Lower lobe of right lung (tissue), 2 donors: ENCODE measurements at regions not wholly inside any gene's neighbourhood (a gene's known extent, or its start where the extent isn't known, plus 50 kb on each side); places are given as distances from the start of the nearest gene placed in this dataset.

Experiments
- ATAC-seq, 2 donors: fragments of 200-7000 bp; cut with Tn5 transposase; one replicate each; pipeline ENCODE4 v1.9.1; 2020 to 2022; ENCODE audit warnings: mild to moderate bottlenecking in 2 of 2, moderate library complexity in 2 of 2
- DNase-seq: peaks from one replicate; pipeline ENCODE4 v3.0.0-alpha.2; 2020
- H3K27ac ChIP-seq: fragments of 200-600 bp; one replicate; pipeline ENCODE4 v1.8.0; 2022
- H3K27me3 ChIP-seq: fragments of 200-600 bp; one replicate; pipeline ENCODE4 v1.8.0; 2022; ENCODE audit warnings: low read depth
- H3K36me3 ChIP-seq: fragments of 200-600 bp; one replicate; pipeline ENCODE4 v1.8.0; 2022; ENCODE audit warnings: mild to moderate bottlenecking
- H3K4me1 ChIP-seq: fragments of 200-600 bp; one replicate; pipeline ENCODE4 v1.8.0; 2022
- H3K4me3 ChIP-seq: fragments of 200-600 bp; one replicate; pipeline ENCODE4 v1.8.0; 2022; ENCODE audit warnings: mild to moderate bottlenecking
- H3K9me3 ChIP-seq: fragments of 200-600 bp; one replicate; pipeline ENCODE4 v1.8.0; 2022
- intact Hi-C: fragments of 100-400 bp; cut with DNase I; formaldehyde crosslinking; loops from one replicate; pipeline ENCODE4 v1.11.0; 2022
- TF ChIP-seq, protein P1 (sequence below): fragments of 200-600 bp; IDR thresholded peaks from one replicate; pipeline ENCODE4 v1.8.0; 2022; ENCODE audit warnings: antibody characterized with exemption, mild to moderate bottlenecking
- donor health status: DM: no; HTN: yes; CAD: no; lungs with severe emphysema.

DNA sequence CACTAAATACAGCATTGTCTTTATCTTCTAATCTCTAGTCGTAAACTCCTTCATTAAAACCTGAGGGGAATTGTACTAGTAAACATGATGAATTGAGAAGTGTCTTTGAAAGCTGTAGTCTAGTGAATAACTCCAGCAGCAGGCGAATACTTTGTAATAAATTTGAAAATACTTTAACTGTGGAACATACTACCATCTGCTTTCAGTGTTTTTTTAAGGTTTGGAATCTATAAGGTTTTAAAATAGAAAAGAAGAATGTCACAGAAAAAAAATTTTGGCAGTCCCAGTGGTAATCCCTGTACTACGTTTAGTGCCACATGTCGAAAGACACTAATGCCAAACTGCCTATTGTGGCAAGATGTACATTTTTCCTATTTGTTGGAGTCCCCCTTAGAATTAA lies 379.0 kb upstream of the NUDT12 start:
- DNase-seq, result no peak
- Histone ChIP-seq H3K27ac (no peak overlapping the region), H3K36me3 (no peaks in the 10 kb centered on the region), H3K27me3 (no peaks in the 10 kb centered on the region), H3K9me3 (no peaks in the 10 kb centered on the region), H3K4me1 (no peaks in the 10 kb centered on the region), H3K4me3 (no peak overlapping the region)
- no peak for ATAC-seq
- TF ChIP-seq, protein P1, sequence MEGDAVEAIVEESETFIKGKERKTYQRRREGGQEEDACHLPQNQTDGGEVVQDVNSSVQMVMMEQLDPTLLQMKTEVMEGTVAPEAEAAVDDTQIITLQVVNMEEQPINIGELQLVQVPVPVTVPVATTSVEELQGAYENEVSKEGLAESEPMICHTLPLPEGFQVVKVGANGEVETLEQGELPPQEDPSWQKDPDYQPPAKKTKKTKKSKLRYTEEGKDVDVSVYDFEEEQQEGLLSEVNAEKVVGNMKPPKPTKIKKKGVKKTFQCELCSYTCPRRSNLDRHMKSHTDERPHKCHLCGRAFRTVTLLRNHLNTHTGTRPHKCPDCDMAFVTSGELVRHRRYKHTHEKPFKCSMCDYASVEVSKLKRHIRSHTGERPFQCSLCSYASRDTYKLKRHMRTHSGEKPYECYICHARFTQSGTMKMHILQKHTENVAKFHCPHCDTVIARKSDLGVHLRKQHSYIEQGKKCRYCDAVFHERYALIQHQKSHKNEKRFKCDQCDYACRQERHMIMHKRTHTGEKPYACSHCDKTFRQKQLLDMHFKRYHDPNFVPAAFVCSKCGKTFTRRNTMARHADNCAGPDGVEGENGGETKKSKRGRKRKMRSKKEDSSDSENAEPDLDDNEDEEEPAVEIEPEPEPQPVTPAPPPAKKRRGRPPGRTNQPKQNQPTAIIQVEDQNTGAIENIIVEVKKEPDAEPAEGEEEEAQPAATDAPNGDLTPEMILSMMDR, result no peak
- intact Hi-C loops, result no loop called here

DNA sequence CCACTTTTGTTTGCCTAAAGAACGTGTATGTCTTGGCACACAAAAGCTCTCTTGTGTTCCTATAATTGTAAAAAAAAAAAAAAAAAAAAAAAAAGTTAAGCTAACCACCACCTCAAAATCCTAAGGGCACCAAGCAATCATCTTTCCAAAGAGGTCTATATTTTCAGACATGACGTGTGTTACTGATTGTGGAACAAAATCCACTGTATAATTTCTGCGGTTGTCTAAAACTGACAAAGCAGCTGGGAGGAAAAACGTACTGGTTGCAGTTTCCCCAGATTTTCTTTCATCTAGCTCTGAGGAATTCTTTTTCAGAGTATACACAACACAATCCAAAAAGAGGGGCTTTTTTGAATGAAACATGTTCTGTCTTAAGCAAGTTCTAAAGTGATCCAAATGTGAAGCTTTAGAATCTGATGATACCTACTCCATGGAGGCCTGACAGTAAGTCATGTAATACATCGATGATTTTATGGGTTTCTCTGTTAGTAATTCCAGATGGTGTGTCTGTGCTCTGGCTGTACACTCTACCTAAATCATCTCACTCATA lies 375.6 kb upstream of the NUDT12 start:
- Histone ChIP-seq H3K9me3 (no peaks in the 10 kb centered on the region), H3K36me3 (no peaks in the 10 kb centered on the region), H3K4me1 (no peaks in the 10 kb centered on the region), H3K4me3 (no peak overlapping the region), H3K27ac (no peak overlapping the region), H3K27me3 (no peaks in the 10 kb centered on the region)
- TF ChIP-seq, protein P1, result no peak
- no peak for DNase-seq
- intact Hi-C loops, result no loop called here
- ATAC-seq, result no peak

DNA sequence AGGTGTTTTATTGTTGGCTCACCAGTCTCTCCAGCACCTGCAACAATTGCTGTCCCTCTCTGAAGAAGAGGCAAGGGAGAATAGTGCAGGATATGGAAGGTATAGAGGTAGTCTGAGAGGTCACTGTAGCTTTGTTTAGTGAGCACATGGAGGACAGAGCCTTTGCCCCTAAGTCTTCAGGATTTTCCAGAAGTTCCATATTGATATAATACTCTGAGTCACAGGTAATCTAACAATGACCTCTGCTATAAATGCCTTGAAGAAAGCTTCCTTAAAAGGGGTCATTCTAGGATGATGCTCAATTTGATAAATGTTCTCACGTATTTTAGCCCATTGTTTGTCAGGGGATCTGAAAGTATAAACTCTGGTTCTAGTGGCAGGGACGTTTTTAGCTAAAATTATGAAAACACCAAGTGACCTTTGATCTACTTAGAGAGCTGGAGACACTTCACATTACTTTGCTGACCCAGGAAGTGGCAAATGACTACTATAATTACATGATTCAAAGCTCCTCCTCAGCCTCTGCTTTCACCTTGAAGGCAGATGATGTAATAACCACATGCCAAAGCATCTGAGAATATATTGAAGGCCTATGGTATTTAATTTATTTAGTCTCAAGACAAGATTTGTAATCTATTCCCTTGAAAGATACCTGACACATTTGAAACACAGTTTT lies 366.9 kb upstream of the NUDT12 start:
- Histone ChIP-seq H3K9me3 (no peaks in the 10 kb centered on the region), H3K4me1 (no peaks in the 10 kb centered on the region), H3K36me3 (no peaks in the 10 kb centered on the region), H3K4me3 (no peak overlapping the region), H3K27ac (no peak overlapping the region), H3K27me3 (no peaks in the 10 kb centered on the region)
- intact Hi-C loops, result no loop called here
- TF ChIP-seq, protein P1, result no peak
- DNase-seq, result no peak
- no peak for ATAC-seq

DNA sequence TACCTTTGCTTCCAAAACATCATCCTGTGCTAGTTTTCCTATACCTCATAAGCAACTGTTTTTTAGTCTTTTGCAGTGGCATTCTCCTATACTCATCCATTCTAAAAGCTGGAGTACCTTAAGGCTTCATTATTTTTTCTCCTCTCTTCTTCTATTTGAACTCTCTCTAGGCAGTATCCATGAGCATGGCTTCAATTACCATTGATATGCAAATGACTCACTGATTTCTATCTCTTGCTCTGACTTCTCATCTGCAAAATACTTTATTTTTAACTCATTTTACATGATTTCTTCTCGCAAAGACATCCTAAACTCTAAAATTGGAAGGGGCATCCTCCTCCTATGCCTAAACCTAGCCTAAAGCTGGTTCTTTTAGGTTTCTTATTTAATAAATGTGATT lies 365.1 kb upstream of the NUDT12 start:
- no peaks in the 10 kb centered on the region for H3K9me3 ChIP-seq
- no peak overlapping the region for H3K4me3 ChIP-seq
- TF ChIP-seq, protein P1, result no peak
- DNase-seq (no peak), ATAC-seq (no peak)
- no peak overlapping the region for H3K27ac ChIP-seq
- H3K27me3 ChIP-seq, result no peaks in the 10 kb centered on the region
- no peaks in the 10 kb centered on the region for H3K36me3 ChIP-seq
- H3K4me1 ChIP-seq, result no peaks in the 10 kb centered on the region
- intact Hi-C loops, result no loop called here

DNA sequence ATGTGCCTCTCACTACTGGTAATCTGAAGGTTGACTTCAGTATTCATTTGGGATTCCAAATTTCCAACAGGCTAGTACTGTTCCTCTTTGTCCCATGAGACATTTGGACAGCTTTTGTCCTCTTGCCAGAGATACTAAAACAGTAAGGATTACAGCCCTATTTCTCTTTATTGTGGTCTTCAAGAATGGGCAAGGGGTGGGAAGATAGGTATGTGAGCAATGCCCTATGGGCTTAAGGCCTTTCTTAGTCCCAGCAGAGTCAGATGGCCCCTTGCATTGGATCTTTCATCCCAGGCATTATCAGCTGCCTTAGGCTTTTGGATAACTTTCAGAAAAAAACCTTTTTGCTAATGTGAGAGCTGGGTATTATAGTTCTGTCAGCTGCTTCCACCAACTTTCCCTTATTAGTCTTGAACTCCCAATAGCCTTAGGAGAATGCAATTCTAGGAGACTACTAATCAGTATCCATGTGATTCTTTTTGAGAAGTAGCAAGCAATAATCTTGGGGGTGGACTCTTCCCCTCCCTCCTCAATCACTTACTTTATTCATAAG lies 361.1 kb upstream of the NUDT12 start:
- Histone ChIP-seq H3K27me3 (no peaks in the 10 kb centered on the region), H3K4me1 (no peaks in the 10 kb centered on the region), H3K27ac (no peak overlapping the region), H3K4me3 (no peak overlapping the region), H3K9me3 (no peaks in the 10 kb centered on the region), H3K36me3 (no peaks in the 10 kb centered on the region)
- DNase-seq (no peak), ATAC-seq (no peak)
- intact Hi-C loops, result no loop called here
- TF ChIP-seq, protein P1, result no peak
